GM12878 (cell line): ENCODE measurements at regions not wholly inside any gene's neighbourhood (a gene's known extent, or its start where the extent isn't known, plus 50 kb on each side); places are given as distances from the start of the nearest gene placed in this dataset.

Experiments used
- ATAC-seq: fragments of 200-7000 bp; cut with Tn5 transposase; 3 replicates; pipeline ENCODE4 v1.9.1; 2020; ENCODE audit warnings: mild to moderate bottlenecking, moderate library complexity
- BruUV-seq: library from RNA; stranded (reverse); fragments of 400-500 nt; replicated peaks from 2 replicates; lab custom pipeline; 2021; lab: Mats Ljungman, UMichigan
- CTCF ChIA-PET: fragments of 300-600 bp; sonication (Branson Sonifier 250); formaldehyde crosslinking; extraction: SDS; loops from one replicate; lab custom pipeline; 2021; ENCODE audit warnings: inconsistent platforms; lab: Yijun Ruan, JAX
- POLR2A ChIA-PET: fragments of 350-600 bp; formaldehyde crosslinking; extraction: SDS; loops from one replicate; lab custom pipeline; 2021; ENCODE audit warnings: inconsistent platforms; lab: Charles Lee
- RAD21 ChIA-PET: fragments of 300-600 bp; sonication (Branson Sonifier 250); formaldehyde crosslinking; loops from one replicate; lab custom pipeline; 2023; ENCODE audit warnings: antibody characterized with exemption; ENCODE audit not compliant: unreplicated experiment; lab: Charles Lee
- SMC1A ChIA-PET: fragments of 300-600 bp; sonication (Branson Sonifier 250); formaldehyde crosslinking; loops from one replicate; lab custom pipeline; 2023; ENCODE audit not compliant: unreplicated experiment, uncharacterized antibody; lab: Charles Lee
- DNase-seq: peaks from one replicate; pipeline ENCODE4 v3.0.0-alpha.2; 2011; ENCODE audit warnings: low read depth, low spot score
- FAIRE-seq: peaks from 3 replicates; lab custom pipeline; 2011; peaks lifted over from hg19 to GRCh38; lab: Jason Lieb, UNC
- H2AFZ ChIP-seq: 2 replicates; pipeline ENCODE4 v1.6.0; 2011; ENCODE audit warnings: low read depth, low read length, control low read depth; ENCODE audit not compliant: control insufficient read depth
- H3K27ac ChIP-seq: 2 replicates; pipeline ENCODE4 v1.5.1; 2011; ENCODE audit warnings: control low read depth; ENCODE audit not compliant: control insufficient read depth, insufficient read depth
- H3K27me3 ChIP-seq, 2 experiments: replicated peaks in 1 of 2; 2 replicates each; pipeline versions ENCODE4 v1.6.0 to v1.6.1; 2011; ENCODE audit warnings: low read length in 1 of 2; ENCODE audit not compliant: control insufficient read depth in 2 of 2, insufficient read depth in 2 of 2
- H3K36me3 ChIP-seq, 2 experiments: 2 replicates each; pipeline ENCODE4 v1.5.1; 2011; ENCODE audit warnings: low read length in 1 of 2; ENCODE audit not compliant: control insufficient read depth in 2 of 2, insufficient read depth in 2 of 2
- H3K4me1 ChIP-seq: 2 replicates; pipeline ENCODE4 v1.6.1; 2011; ENCODE audit warnings: mild to moderate bottlenecking, low read length, moderate library complexity, mixed read lengths; ENCODE audit not compliant: control insufficient read depth, insufficient read depth
- H3K4me2 ChIP-seq: 2 replicates; pipeline ENCODE4 v1.6.0; 2011; ENCODE audit warnings: control low read depth; ENCODE audit not compliant: control insufficient read depth, insufficient read depth
- H3K4me3 ChIP-seq: fragments of 200-600 bp; sonication (generic); 2 replicates; pipeline ENCODE4 v1.5.1; 2016
- H3K79me2 ChIP-seq: 2 replicates; pipeline ENCODE4 v1.6.0; 2011; ENCODE audit warnings: low read length; ENCODE audit not compliant: control insufficient read depth, insufficient read depth
- H3K9ac ChIP-seq: 2 replicates; pipeline ENCODE4 v1.8.0; 2011; ENCODE audit warnings: low read length, control low read depth, mixed read lengths; ENCODE audit not compliant: control insufficient read depth, insufficient read depth
- H3K9me3 ChIP-seq: replicated peaks from 3 replicates; pipeline ENCODE4 v1.5.1; 2011; ENCODE audit warnings: mild to moderate bottlenecking, low read length; ENCODE audit not compliant: control insufficient read depth, insufficient read depth
- H4K20me1 ChIP-seq: 2 replicates; pipeline ENCODE4 v1.6.0; 2011; ENCODE audit not compliant: control insufficient read depth, insufficient read depth
- CEBPB ChIP-seq, 2 experiments: fragments of 150-350 bp in 1 of 2; IDR thresholded peaks; 2 replicates each; pipeline ENCODE4 v1.6.1; 2012 to 2014; ENCODE audit warnings: low read depth in 2 of 2, low read length in 2 of 2, borderline replicate concordance in 1 of 2, inconsistent platforms in 1 of 2
- GABPA ChIP-seq: IDR thresholded peaks from 2 replicates; pipeline ENCODE4 v1.6.1; 2014; ENCODE audit warnings: antibody characterized with exemption, low read depth, mild to moderate bottlenecking, inconsistent platforms
- MXI1 ChIP-seq: fragments of 150-350 bp; IDR thresholded peaks from 2 replicates; pipeline ENCODE4 v1.6.1; 2011; ENCODE audit warnings: low read depth, mild to moderate bottlenecking, inconsistent platforms, low read length, improper control_type of control experiment
- MYC ChIP-seq: IDR thresholded peaks from 2 replicates; pipeline ENCODE4 v1.6.1; 2011; ENCODE audit warnings: mild to moderate bottlenecking, low read length, moderate library complexity, inconsistent platforms; ENCODE audit not compliant: insufficient read depth, insufficient replicate concordance, insufficient read length, severe bottlenecking
- NFYA ChIP-seq: IDR thresholded peaks from 2 replicates; pipeline ENCODE4 v1.6.1; 2011; ENCODE audit warnings: low read depth, mild to moderate bottlenecking, low read length, improper control_type of control experiment, borderline replicate concordance
- NFYB ChIP-seq: IDR thresholded peaks from 2 replicates; pipeline ENCODE4 v1.6.1; 2011; ENCODE audit warnings: low read depth, mild to moderate bottlenecking, low read length, improper control_type of control experiment, moderate library complexity; ENCODE audit not compliant: insufficient read depth
- NKRF ChIP-seq: fragments of 450-650 bp; conservative IDR thresholded peaks from 2 replicates; pipeline ENCODE4 v1.6.1; 2017; ENCODE audit warnings: mild to moderate bottlenecking, moderate library complexity
- NR2F1 ChIP-seq: fragments of 450-650 bp; conservative IDR thresholded peaks from 2 replicates; pipeline ENCODE4 v1.6.1; 2017; ENCODE audit warnings: mild to moderate bottlenecking
- RAD21 ChIP-seq: IDR thresholded peaks from 2 replicates; pipeline ENCODE4 v1.6.1; 2011; ENCODE audit warnings: mild to moderate bottlenecking, low read depth, low read length, moderate library complexity; ENCODE audit not compliant: insufficient read depth
- RCOR1 ChIP-seq: conservative IDR thresholded peaks from 2 replicates; pipeline ENCODE4 v1.6.1; 2012; ENCODE audit warnings: low read depth, low read length, improper control_type of control experiment
- RFX5 ChIP-seq: IDR thresholded peaks from 2 replicates; pipeline ENCODE4 v1.6.1; 2011; ENCODE audit warnings: low read depth, low read length, improper control_type of control experiment
- SIX5 ChIP-seq: IDR thresholded peaks from 2 replicates; pipeline ENCODE4 v1.6.1; 2011; ENCODE audit warnings: mild to moderate bottlenecking, low read depth, low read length, moderate library complexity; ENCODE audit not compliant: severe bottlenecking
- SMAD1 ChIP-seq: fragments of 450-650 bp; IDR thresholded peaks from 2 replicates; pipeline ENCODE4 v1.6.1; 2018; ENCODE audit warnings: mild to moderate bottlenecking, low read depth; ENCODE audit not compliant: partially characterized antibody
- SMARCA5 ChIP-seq: fragments of 450-650 bp; IDR thresholded peaks from 2 replicates; pipeline ENCODE4 v1.6.1; 2017; ENCODE audit warnings: mild to moderate bottlenecking
- SREBF1 ChIP-seq: IDR thresholded peaks from 2 replicates; pipeline ENCODE4 v1.6.1; 2012; ENCODE audit warnings: mild to moderate bottlenecking, low read length
- SRF ChIP-seq, 2 experiments: IDR thresholded peaks; 2 replicates each; pipeline ENCODE4 v1.6.1; 2011; ENCODE audit warnings: low read depth in 2 of 2, low read length in 2 of 2, mild to moderate bottlenecking in 1 of 2, moderate library complexity in 1 of 2
- TARDBP ChIP-seq: IDR thresholded peaks from 2 replicates; pipeline ENCODE4 v1.6.1; 2016; ENCODE audit warnings: borderline replicate concordance
- ZBTB40 ChIP-seq: fragments of 450-650 bp; IDR thresholded peaks from 2 replicates; pipeline ENCODE4 v1.6.1; 2016; ENCODE audit warnings: mild to moderate bottlenecking, moderate library complexity, borderline replicate concordance
- in situ Hi-C: fragments of 300-500 bp; cut with MboI; formaldehyde crosslinking; loops from 9 replicates; pipeline ENCODE4 v1.14.3; 2018; ENCODE audit warnings: mixed read lengths
- intact Hi-C: fragments of 100-400 bp; cut with micrococcal nuclease; formaldehyde crosslinking; loops from one replicate; pipeline ENCODE4 v1.14.2; 2022; ENCODE audit not compliant: unreplicated experiment

GRCh38 chr1:222956601-222957000 lies 141.8 kb downstream of the DISP1 start:
- FAIRE-seq = no peak
- ChIA-PET CTCF (no interaction called here), RAD21 (no interaction called here), SMC1A (no interaction called here), POLR2A (no interaction called here)
- H3K36me3 ChIP-seq = no peaks in the 10 kb centered on the region
- no peaks in the 10 kb centered on the region for H3K4me1 ChIP-seq
- no peaks in the 10 kb centered on the region for H3K27me3 ChIP-seq
- no peaks in the 10 kb centered on the region for H3K9me3 ChIP-seq
- intact Hi-C loops = no loop called here
- no peak overlapping the region for H3K4me2 ChIP-seq
- BruUV-seq = no TSS peak
- H4K20me1 ChIP-seq = no peaks in the 10 kb centered on the region
- no peaks in the 10 kb centered on the region for H3K79me2 ChIP-seq
- TF ChIP-seq SIX5 = no peak
- no peak for TF ChIP-seq CEBPB (IDR thresholded peaks at IDR 0.05; ENCODE audit: borderline replicate concordance in 1 of 2, low read depth in 2 of 2, low read length in 2 of 2)
- TF ChIP-seq TARDBP = no peak
- no peak for TF ChIP-seq RCOR1
- TF ChIP-seq MXI1 = no peak
- TF ChIP-seq ZBTB40 = no peak
- no peak for TF ChIP-seq NKRF
- no peak for TF ChIP-seq NFYB
- no peak for TF ChIP-seq GABPA
- no peak for TF ChIP-seq RAD21
- TF ChIP-seq MYC = no peak
- no peak for TF ChIP-seq SMAD1
- no peak for TF ChIP-seq SRF (IDR thresholded peaks at IDR 0.05; ENCODE audit: low read depth in 2 of 2, low read length in 2 of 2)
- no peak for TF ChIP-seq SREBF1
- TF ChIP-seq RFX5 = no peak
- no peak for TF ChIP-seq SMARCA5
- no peak for TF ChIP-seq NR2F1
- no peak for TF ChIP-seq NFYA
- ATAC-seq = no peak
- no peak overlapping the region for H2AFZ ChIP-seq
- no peak overlapping the region for H3K9ac ChIP-seq
- H3K4me3 ChIP-seq = no peak overlapping the region
- no peak overlapping the region for H3K27ac ChIP-seq
- in situ Hi-C loops = no loop called here
- DNase-seq = no peak
